ENCODE measurements at regions not wholly inside any gene's neighbourhood (a gene's known extent, or its start where the extent isn't known, plus 50 kb on each side); places are given as distances from the start of the nearest gene placed in this dataset.
A peak's percentile ranks its signal among the peaks of the same experiment; 100 is the strongest.

DNA sequence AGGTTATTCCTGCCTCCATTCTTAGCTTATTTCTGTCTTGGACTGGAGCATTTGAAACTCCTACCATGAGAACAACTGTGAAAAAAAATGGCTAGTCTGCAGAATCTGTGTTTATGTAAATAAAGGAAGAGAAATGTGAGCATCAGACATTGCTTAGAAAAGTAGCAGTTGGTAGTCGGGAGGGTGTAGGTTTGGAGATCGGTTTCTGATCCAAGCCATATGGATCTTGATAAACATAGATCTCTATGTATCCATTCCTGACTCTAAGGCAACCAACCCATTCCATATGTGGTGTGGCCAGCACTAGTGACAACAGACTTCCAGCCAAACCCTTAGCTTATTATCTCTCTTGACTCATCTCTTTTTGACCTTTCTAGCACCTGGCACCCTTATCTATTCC lies 127.1 kb downstream of the NMUR2 start:
- TF ChIP-seq, protein P1, sequence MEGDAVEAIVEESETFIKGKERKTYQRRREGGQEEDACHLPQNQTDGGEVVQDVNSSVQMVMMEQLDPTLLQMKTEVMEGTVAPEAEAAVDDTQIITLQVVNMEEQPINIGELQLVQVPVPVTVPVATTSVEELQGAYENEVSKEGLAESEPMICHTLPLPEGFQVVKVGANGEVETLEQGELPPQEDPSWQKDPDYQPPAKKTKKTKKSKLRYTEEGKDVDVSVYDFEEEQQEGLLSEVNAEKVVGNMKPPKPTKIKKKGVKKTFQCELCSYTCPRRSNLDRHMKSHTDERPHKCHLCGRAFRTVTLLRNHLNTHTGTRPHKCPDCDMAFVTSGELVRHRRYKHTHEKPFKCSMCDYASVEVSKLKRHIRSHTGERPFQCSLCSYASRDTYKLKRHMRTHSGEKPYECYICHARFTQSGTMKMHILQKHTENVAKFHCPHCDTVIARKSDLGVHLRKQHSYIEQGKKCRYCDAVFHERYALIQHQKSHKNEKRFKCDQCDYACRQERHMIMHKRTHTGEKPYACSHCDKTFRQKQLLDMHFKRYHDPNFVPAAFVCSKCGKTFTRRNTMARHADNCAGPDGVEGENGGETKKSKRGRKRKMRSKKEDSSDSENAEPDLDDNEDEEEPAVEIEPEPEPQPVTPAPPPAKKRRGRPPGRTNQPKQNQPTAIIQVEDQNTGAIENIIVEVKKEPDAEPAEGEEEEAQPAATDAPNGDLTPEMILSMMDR (IDR thresholded peaks at IDR 0.05), result no peak
- TF ChIP-seq POLR2A (IDR thresholded peaks at IDR 0.05), result no peak
- TF ChIP-seq EP300 (IDR thresholded peaks at IDR 0.05), result no peak
- no peak for TF ChIP-seq POLR2AphosphoS5 (IDR thresholded peaks at IDR 0.05)
- Histone ChIP-seq H3K36me3 (no peaks in the 10 kb centered on the region), H3K4me3 (no peak overlapping the region), H3K27ac (no peak overlapping the region), H3K27me3 (no peaks in the 10 kb centered on the region), H3K4me1 (no peaks in the 10 kb centered on the region), H3K9me3 (no peaks in the 10 kb centered on the region)
- 67 to 74% methylated on average over 2 of the region's 2 CpGs for WGBS, 2 donors
- DNase-seq (no peak), ATAC-seq (ENCODE audit: low FRiP score in 2 of 2) (no peak)

DNA sequence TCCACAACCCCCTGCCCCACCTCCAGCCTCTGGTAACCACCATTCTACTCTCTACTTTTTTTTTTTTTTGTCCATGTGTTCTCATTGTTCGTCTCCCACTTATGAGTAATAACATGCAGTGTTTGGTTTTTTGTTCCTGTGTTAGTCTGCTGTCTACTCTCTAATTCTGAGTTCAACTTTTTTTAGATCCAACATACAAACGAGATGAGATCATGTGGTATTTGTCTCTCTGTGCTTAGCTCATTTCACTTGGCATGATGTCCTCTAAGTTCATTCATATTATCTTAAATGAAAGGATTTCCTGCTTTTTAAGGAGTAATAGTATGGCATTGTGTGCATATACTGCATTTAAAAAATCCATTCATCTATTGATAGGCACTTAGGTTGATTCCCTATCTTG lies 130.9 kb downstream of the NMUR2 start:
- H3K4me1 ChIP-seq, result peaks cover 0 to 4% (median 0%) of the 10 kb centered on the region in 4 donors
- TF ChIP-seq POLR2A (IDR thresholded peaks at IDR 0.05) (no peak), EP300 (IDR thresholded peaks at IDR 0.05) (no peak), POLR2AphosphoS5 (IDR thresholded peaks at IDR 0.05) (no peak)
- TF ChIP-seq, protein P1 (IDR thresholded peaks at IDR 0.05), result no peak
- H3K36me3 ChIP-seq, result no peaks in the 10 kb centered on the region
- no peaks in the 10 kb centered on the region for H3K27me3 ChIP-seq
- 29 to 37% methylated on average over 2 of the region's 2 CpGs for WGBS, 2 donors
- peak in 1 of 2 donors; percentile 79 for ATAC-seq (ENCODE audit: low FRiP score in 2 of 2)
- DNase-seq, result no peak
- no peaks in the 10 kb centered on the region for H3K9me3 ChIP-seq
- H3K27ac ChIP-seq, result no peak overlapping the region
- H3K4me3 ChIP-seq, result no peak overlapping the region

- DNase-seq (no peak), ATAC-seq (ENCODE audit: low FRiP score in 2 of 2) (no peak)
These were observed 133.7 kb downstream of the NMUR2 start for GRCh38 chr5:152271420-152271819.

GRCh38 chr5:152270096-152270495 lies 135.0 kb downstream of the NMUR2 start:
- 63 to 74% methylated on average over 2 of the region's 2 CpGs for WGBS, 2 donors
- Histone ChIP-seq H3K27me3 (no peaks in the 10 kb centered on the region), H3K4me3 (no peak overlapping the region), H3K36me3 (no peaks in the 10 kb centered on the region), H3K27ac (no peak overlapping the region), H3K4me1 (peaks cover 0 to 4% (median 0%) of the 10 kb centered on the region in 4 donors), H3K9me3 (no peaks in the 10 kb centered on the region)
- ATAC-seq (ENCODE audit: low FRiP score in 2 of 2), result no peak
- TF ChIP-seq POLR2AphosphoS5 (IDR thresholded peaks at IDR 0.05), result no peak
- TF ChIP-seq, protein P1 (IDR thresholded peaks at IDR 0.05), result no peak
- no peak for TF ChIP-seq POLR2A (IDR thresholded peaks at IDR 0.05)
- TF ChIP-seq EP300 (IDR thresholded peaks at IDR 0.05), result no peak
- no peak for DNase-seq

More at GRCh38 chr5:152271420-152271819, 133.7 kb downstream of the NMUR2 start:
- Histone ChIP-seq H3K36me3 (no peaks in the 10 kb centered on the region), H3K4me3 (no peak overlapping the region), H3K27me3 (no peaks in the 10 kb centered on the region), H3K4me1 (peaks cover 0 to 4% (median 0%) of the 10 kb centered on the region in 4 donors), H3K9me3 (no peaks in the 10 kb centered on the region), H3K27ac (no peak overlapping the region)
- 40 to 46% methylated on average over 5 of the region's 5 CpGs for WGBS, 2 donors
- no peak for TF ChIP-seq EP300 (IDR thresholded peaks at IDR 0.05)
- TF ChIP-seq, protein P1 (IDR thresholded peaks at IDR 0.05), result peak in 1 of 6 experiments; percentile 9

DNA sequence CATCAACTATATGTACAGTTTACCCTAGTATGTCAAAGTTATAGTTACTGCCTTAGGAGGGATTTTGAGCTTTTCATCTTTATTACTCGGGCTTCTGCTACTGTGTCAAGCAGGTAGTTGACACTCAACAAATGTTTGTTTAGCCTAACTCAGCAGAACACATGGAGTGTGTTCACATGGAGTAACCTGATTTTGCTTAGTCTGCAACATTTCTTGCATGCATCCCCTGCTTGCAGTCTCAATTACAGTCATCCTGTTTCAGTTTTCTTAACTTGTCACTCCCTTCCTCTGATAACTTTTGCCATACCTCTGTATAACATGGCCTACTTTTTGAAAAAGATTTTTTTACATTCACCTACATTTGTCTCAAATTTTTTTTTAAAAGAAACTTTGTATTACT lies 135.5 kb downstream of the NMUR2 start:
- no peak for DNase-seq
- 45 to 65% methylated on average over 1 of the region's 1 CpG for WGBS, 2 donors
- Histone ChIP-seq H3K27me3 (no peaks in the 10 kb centered on the region), H3K4me3 (no peak overlapping the region), H3K9me3 (no peaks in the 10 kb centered on the region), H3K4me1 (peaks cover 0 to 4% (median 0%) of the 10 kb centered on the region in 4 donors), H3K27ac (no peak overlapping the region), H3K36me3 (no peaks in the 10 kb centered on the region)
- ATAC-seq (ENCODE audit: low FRiP score in 2 of 2), result no peak
- TF ChIP-seq EP300 (IDR thresholded peaks at IDR 0.05) (no peak), POLR2AphosphoS5 (IDR thresholded peaks at IDR 0.05) (no peak), POLR2A (IDR thresholded peaks at IDR 0.05) (no peak)
- TF ChIP-seq, protein P1 (IDR thresholded peaks at IDR 0.05), result no peak
